ENCODE measurements at regions not wholly inside any gene's neighbourhood (a gene's known extent, or its start where the extent isn't known, plus 50 kb on each side); places are given as distances from the start of the nearest gene placed in this dataset.
"Not testable (repeated sequence)": the region's sequence is repeated elsewhere in the genome, so short reads cannot be mapped to it uniquely, and the experiment has no call there.

GRCh38 chr5:120919017-120919416 lies 454.9 kb downstream of the PRR16 start:
- intact Hi-C loops (cut with micrococcal nuclease) = no loop called here

GRCh38 chr5:120923026-120923425 lies 458.9 kb downstream of the PRR16 start:
- intact Hi-C loops (cut with micrococcal nuclease) = no loop called here

GRCh38 chr5:120926471-120926870 lies 462.4 kb downstream of the PRR16 start:
- intact Hi-C loops (cut with micrococcal nuclease) = no loop called here

GRCh38 chr5:120927950-120928530 lies 463.9 kb downstream of the PRR16 start:
- intact Hi-C loops (cut with micrococcal nuclease) = no loop called here

- intact Hi-C loops (cut with micrococcal nuclease) = no loop called here
Measured at GRCh38 chr5:120932480-120932879, 468.4 kb downstream of the PRR16 start.

GRCh38 chr5:120934031-120934430 lies 469.9 kb downstream of the PRR16 start:
- intact Hi-C loops (cut with micrococcal nuclease) = no loop called here

GRCh38 chr5:120936652-120937051 lies 472.6 kb downstream of the PRR16 start:
- intact Hi-C loops (cut with micrococcal nuclease) = no loop called here

GRCh38 chr5:120938604-120939003 lies 474.5 kb downstream of the PRR16 start:
- intact Hi-C loops (cut with micrococcal nuclease) = no loop called here

- intact Hi-C loops (cut with micrococcal nuclease) = no loop called here
Measured at GRCh38 chr5:120942596-120943350, 478.7 kb downstream of the PRR16 start.

GRCh38 chr5:120949596-120949995 lies 485.5 kb downstream of the PRR16 start:
- intact Hi-C loops (cut with micrococcal nuclease) = not testable (repeated sequence)

- intact Hi-C loops (cut with micrococcal nuclease) = not testable (repeated sequence)
Measured at GRCh38 chr5:120953445-120953844, 489.3 kb downstream of the PRR16 start.

GRCh38 chr5:120954255-120954654 lies 490.2 kb downstream of the PRR16 start:
- intact Hi-C loops (cut with micrococcal nuclease) = no loop called here

GRCh38 chr5:120955795-120956194 lies 491.7 kb downstream of the PRR16 start:
- intact Hi-C loops (cut with micrococcal nuclease) = no loop called here

- intact Hi-C loops (cut with micrococcal nuclease) = no loop called here
Measured at GRCh38 chr5:120958877-120959485, 494.9 kb downstream of the PRR16 start.

- intact Hi-C loops (cut with micrococcal nuclease) = no loop called here
Measured at GRCh38 chr5:120960510-120960909, 496.4 kb downstream of the PRR16 start.

GRCh38 chr5:120967366-120967765 lies 503.3 kb downstream of the PRR16 start:
- intact Hi-C loops (cut with micrococcal nuclease) = no loop called here

- intact Hi-C loops (cut with micrococcal nuclease) = no loop called here
Measured at GRCh38 chr5:120974690-120975089, 510.6 kb downstream of the PRR16 start.

GRCh38 chr5:120982351-120982750 lies 518.3 kb downstream of the PRR16 start:
- intact Hi-C loops (cut with micrococcal nuclease) = no loop called here

GRCh38 chr5:120985526-120985925 lies 521.4 kb downstream of the PRR16 start:
- intact Hi-C loops (cut with micrococcal nuclease) = no loop called here

- intact Hi-C loops (cut with micrococcal nuclease) = no loop called here
Measured at GRCh38 chr5:120988491-120988890, 524.4 kb downstream of the PRR16 start.

- intact Hi-C loops (cut with micrococcal nuclease) = no loop called here
Measured at GRCh38 chr5:120988941-120989340, 524.8 kb downstream of the PRR16 start.

- intact Hi-C loops (cut with micrococcal nuclease) = no loop called here
Measured at GRCh38 chr5:120991569-120991968, 527.5 kb downstream of the PRR16 start.

- intact Hi-C loops (cut with micrococcal nuclease) = no loop called here
Measured at GRCh38 chr5:120994112-120994511, 530.0 kb downstream of the PRR16 start.

Measured in T-helper 1 cell treated with Interleukin-12 subunit alpha and Interleukin-12 subunit beta and Interleukin-4 antibody, amounts not matched to agents 30 ng/mL and 1 ng/mL, for 36 hours (primary cell).